ENCODE measurements at regions not wholly inside any gene's neighbourhood (a gene's known extent, or its start where the extent isn't known, plus 50 kb on each side); places are given as distances from the start of the nearest gene placed in this dataset.

DNA sequence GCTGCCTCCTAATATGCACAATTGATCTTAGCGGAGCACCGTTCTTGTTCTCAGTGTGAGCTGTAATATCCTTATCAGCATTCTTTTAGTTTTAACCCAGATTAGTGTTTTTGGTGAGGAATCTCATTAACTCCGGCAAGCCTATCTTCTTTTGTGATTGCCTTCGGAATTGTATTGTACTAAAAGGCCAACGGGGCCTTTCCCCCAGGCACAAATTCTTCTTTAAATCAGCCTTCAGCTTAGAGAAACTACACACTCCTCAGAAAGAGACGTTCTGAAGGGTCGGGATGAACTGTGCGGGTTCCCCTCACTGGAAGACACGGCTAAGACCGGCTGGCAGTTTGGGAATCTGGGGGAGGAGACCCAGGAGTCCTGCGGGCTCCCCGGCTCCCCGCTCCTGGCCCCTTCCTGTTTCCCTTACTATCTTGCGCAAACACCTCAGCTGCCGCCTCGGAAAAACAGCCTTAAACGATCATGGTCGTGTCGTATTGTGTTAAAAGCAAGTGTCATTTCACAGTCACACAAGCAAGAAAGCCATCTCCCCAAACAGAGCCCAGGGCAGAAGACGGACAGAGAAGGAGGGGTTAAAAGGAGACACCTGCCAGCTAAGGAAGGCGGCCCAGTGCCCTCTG is 353.1 kb upstream of the IRX2 start:
- peaks cover 95% of the 10 kb centered on the region for H3K4me1 ChIP-seq
- TF ChIP-seq Cebpa-rat (IDR thresholded peaks at IDR 0.05) = no peak
- peak overlapping the region; percentile 81 for H3K9ac ChIP-seq
- H3K9me3 ChIP-seq = no peaks in the 10 kb centered on the region
- no peaks in the 10 kb centered on the region for H4K20me1 ChIP-seq
- H3K4me3 ChIP-seq = peak overlapping the region; percentile 62
- H3K4me2 ChIP-seq = peak overlapping the region; percentile 86
- peaks cover 27% of the 10 kb centered on the region for H3K27me3 ChIP-seq
- no peaks in the 10 kb centered on the region for H3K36me3 ChIP-seq
- peak overlapping the region; percentile 92 for H3K27ac ChIP-seq

DNA sequence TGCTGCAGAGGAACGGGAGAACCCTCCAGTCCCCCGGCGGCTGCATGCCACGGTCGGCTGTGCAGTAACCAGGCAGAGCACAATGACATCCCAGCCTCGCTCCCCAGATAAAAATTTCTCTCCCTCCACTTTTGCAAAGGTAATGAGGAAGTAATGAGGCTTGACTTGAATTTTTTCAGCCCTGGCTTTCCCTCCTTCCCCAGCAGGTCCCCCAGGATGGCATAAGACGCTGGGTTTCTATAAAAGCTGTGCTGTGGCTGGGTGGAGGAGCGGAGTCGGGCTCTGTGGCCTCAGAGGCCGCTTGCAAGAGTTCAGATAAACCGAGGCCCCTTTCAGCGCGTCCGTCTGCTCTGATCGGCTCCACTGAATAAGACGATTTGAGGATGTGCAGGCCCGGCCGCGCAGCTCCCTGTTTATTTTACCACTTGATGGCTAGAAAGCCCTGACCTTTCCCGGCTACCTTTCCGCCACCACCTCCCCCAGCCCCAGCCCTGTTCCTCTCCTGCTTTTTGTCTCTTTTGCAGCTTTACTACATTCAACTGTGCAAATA is 351.9 kb upstream of the IRX2 start:
- H3K9ac ChIP-seq = peak overlapping the region; percentile 81
- no peaks in the 10 kb centered on the region for H4K20me1 ChIP-seq
- H3K4me2 ChIP-seq = peak overlapping the region; percentile 86
- no peak for TF ChIP-seq Cebpa-rat (IDR thresholded peaks at IDR 0.05)
- H3K36me3 ChIP-seq = no peaks in the 10 kb centered on the region
- H3K9me3 ChIP-seq = no peaks in the 10 kb centered on the region
- peak overlapping the region; percentile 92 for H3K27ac ChIP-seq
- H3K27me3 ChIP-seq = peaks cover 27% of the 10 kb centered on the region
- H3K4me1 ChIP-seq = peaks cover 93% of the 10 kb centered on the region
- H3K4me3 ChIP-seq = peak overlapping the region; percentile 62

DNA sequence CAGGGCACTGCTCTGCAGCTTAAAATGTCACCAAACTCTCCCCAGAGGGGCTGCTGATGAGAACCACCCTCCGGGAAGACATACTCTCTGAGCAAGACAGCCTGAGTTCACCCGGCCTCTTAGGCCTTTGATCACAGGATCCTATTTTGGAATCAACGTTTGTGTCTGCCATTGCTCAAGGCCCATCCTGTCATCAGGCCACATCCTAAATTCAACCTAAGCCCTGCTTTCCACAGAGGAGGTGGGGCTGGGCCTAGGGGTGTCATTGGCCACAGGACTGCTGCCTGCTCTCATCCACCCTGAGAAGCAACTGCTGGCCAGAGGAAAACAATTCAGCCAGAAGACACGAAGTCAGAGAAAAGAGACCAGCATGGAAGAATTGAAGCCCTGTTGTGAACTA is 351.1 kb upstream of the IRX2 start:
- Histone ChIP-seq H3K4me1 (peaks cover 85% of the 10 kb centered on the region), H3K27ac (peak overlapping the region; percentile 92), H3K4me3 (peak overlapping the region; percentile 62), H3K9me3 (no peaks in the 10 kb centered on the region), H3K4me2 (peak overlapping the region; percentile 86), H3K27me3 (peaks cover 27% of the 10 kb centered on the region), H3K36me3 (no peaks in the 10 kb centered on the region), H3K9ac (peak overlapping the region; percentile 81), H4K20me1 (no peaks in the 10 kb centered on the region)
- no peak for TF ChIP-seq Cebpa-rat (IDR thresholded peaks at IDR 0.05)

DNA sequence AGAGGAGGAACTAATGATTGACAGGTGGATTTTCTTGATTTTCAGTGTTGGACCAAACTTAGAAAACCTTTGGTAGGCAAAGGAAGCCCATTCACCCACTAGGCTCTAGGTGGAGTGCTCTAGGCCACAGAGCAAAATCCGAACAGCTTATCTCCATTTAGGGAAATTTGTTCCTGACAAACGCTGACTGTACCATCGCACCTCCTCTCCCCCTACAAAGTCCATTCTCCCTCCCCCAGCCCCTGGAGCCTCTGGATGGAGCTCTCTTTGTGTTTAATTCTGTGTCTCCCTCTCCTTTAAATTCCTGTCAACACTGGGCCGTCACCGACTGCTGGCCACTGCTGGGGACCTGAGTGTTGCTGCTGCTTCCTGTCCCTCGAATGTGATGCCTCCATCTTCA is 350.1 kb upstream of the IRX2 start:
- Histone ChIP-seq H3K4me3 (peak overlapping the region; percentile 62; the same call in 1 of the 2 replicates), H3K27ac (peak overlapping the region; percentile 92), H3K4me1 (peaks cover 75% of the 10 kb centered on the region), H3K36me3 (no peaks in the 10 kb centered on the region), H3K9me3 (no peaks in the 10 kb centered on the region), H4K20me1 (no peaks in the 10 kb centered on the region), H3K9ac (peak overlapping the region; percentile 81; the same call in 1 of the 2 replicates), H3K27me3 (peaks cover 27% of the 10 kb centered on the region), H3K4me2 (peak overlapping the region; percentile 86)
- TF ChIP-seq Cebpa-rat (IDR thresholded peaks at IDR 0.05) = no peak

DNA sequence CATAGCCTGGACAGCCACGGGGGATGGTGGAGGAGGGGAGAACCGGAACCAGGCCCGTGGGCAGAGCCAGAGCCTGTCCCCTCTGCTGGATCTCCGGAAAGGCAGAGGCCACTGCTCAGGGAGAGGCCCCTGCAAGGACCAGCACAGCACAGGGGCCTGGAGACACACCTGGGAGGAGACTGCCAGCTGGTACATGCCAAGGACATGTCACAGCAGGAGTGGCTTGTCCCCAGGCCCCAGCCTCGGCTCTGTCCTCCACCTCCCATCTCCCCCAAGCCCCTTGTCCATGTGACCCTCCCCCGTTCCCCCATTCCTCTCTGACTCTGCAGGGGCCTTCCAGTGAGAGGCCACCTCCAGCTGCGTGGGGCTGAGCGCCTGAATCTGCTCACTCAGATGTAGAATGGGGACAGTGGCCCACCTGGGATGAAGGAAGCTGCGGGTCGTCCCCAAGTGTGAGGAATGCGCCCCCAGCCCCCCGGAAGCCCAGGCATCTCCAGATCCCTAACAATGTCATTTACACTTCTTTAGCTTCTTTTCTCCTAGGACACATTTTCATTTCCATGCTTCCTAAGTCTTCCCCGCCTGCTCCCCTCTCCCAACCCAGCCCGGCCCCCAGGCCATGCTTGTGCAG is 349.6 kb upstream of the IRX2 start:
- Histone ChIP-seq H3K9me3 (no peaks in the 10 kb centered on the region), H3K27ac (peak overlapping the region; percentile 92), H3K9ac (peak overlapping the region; percentile 60; the same call in 1 of the 2 replicates), H3K36me3 (no peaks in the 10 kb centered on the region), H3K4me1 (peaks cover 71% of the 10 kb centered on the region), H3K4me3 (peak overlapping the region; percentile 20; the same call in 1 of the 2 replicates), H3K27me3 (peaks cover 26% of the 10 kb centered on the region), H4K20me1 (no peaks in the 10 kb centered on the region), H3K4me2 (peak overlapping the region; percentile 86)
- no peak for TF ChIP-seq Cebpa-rat (IDR thresholded peaks at IDR 0.05)

DNA sequence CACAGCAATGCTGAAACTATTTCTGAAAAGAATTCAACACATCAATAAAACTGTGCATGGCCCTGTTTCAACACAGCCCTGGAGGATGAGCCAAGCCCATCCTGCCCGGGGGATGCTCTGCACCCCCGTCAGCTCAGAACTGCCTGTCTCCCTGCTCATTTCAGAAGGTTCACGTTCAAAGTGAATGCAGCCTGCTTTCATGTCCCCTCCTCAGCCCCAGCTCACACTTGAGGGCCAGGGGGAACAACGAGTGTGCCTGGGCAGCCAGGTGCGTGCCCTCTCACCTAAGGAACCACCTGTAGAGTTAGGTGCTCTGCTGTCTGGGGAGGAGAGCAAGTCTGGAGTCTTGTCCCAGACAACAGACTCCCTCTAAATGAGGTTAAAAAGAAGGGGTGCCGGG is 348.5 kb upstream of the IRX2 start:
- Histone ChIP-seq H3K4me1 (peaks cover 61% of the 10 kb centered on the region), H3K9ac (no peak overlapping the region), H3K27ac (peak overlapping the region; percentile 92), H3K4me3 (no peak overlapping the region), H3K4me2 (peak overlapping the region; percentile 86), H4K20me1 (no peaks in the 10 kb centered on the region), H3K9me3 (no peaks in the 10 kb centered on the region), H3K27me3 (peaks cover 15% of the 10 kb centered on the region), H3K36me3 (no peaks in the 10 kb centered on the region)
- no peak for TF ChIP-seq Cebpa-rat (IDR thresholded peaks at IDR 0.05)

DNA sequence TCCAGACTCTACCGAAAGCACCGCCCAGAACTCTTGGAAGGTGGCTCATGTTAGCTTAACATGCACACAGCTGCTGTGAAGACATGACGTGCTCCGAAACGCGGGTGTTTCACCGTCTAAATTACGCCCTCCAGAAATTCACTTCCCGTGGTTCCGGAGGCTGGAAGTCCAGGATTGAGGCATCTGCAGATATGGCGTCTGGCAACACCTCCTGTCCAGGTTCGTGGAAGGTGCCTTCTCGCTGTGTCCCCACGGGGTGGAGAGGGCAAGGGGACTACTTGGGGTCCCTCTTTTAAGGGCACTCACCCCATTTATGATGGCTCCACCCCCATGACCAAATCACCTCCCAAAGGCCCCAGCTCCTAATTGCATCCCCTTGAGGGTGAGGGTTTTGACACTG is 348.0 kb upstream of the IRX2 start:
- peak overlapping the region; percentile 11; the same call in 1 of the 2 replicates for H3K27ac ChIP-seq
- no peak overlapping the region for H3K9ac ChIP-seq
- TF ChIP-seq Cebpa-rat (IDR thresholded peaks at IDR 0.05) = no peak
- peaks cover 11% of the 10 kb centered on the region for H3K27me3 ChIP-seq
- no peaks in the 10 kb centered on the region for H4K20me1 ChIP-seq
- H3K4me1 ChIP-seq = peaks cover 56% of the 10 kb centered on the region
- H3K9me3 ChIP-seq = no peaks in the 10 kb centered on the region
- H3K4me3 ChIP-seq = no peak overlapping the region
- H3K4me2 ChIP-seq = peak overlapping the region; percentile 86
- no peaks in the 10 kb centered on the region for H3K36me3 ChIP-seq

DNA sequence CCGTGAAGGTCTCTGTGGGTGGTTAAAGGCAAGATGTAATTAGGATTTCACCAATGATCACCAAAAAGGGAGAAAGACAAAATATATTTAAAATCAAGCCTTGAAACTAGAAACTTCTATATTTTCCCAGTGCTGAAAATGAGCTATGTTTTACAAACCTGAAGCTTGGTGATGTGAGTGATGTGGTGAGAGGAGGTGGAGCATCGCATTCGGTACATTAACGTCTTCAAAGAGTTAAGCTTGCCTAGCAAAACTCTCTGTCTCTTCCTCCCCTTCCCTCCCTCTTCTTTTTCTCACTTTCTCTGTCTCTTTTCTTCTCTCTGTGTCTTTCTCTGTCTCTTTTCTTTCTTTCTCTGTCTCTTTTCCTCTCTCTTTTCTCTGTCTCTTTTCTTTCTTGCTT is 347.3 kb upstream of the IRX2 start:
- H3K4me3 ChIP-seq = no peak overlapping the region
- no peaks in the 10 kb centered on the region for H3K9me3 ChIP-seq
- H3K4me1 ChIP-seq = peaks cover 51% of the 10 kb centered on the region
- H4K20me1 ChIP-seq = no peaks in the 10 kb centered on the region
- H3K27ac ChIP-seq = peak overlapping the region; percentile 11; the same call in 1 of the 2 replicates
- H3K9ac ChIP-seq = no peak overlapping the region
- TF ChIP-seq Cebpa-rat (IDR thresholded peaks at IDR 0.05) = no peak
- H3K27me3 ChIP-seq = peaks cover 4% of the 10 kb centered on the region; the same call in 1 of the 2 replicates
- H3K36me3 ChIP-seq = no peaks in the 10 kb centered on the region
- H3K4me2 ChIP-seq = peak overlapping the region; percentile 86; the same call in 1 of the 2 replicates

DNA sequence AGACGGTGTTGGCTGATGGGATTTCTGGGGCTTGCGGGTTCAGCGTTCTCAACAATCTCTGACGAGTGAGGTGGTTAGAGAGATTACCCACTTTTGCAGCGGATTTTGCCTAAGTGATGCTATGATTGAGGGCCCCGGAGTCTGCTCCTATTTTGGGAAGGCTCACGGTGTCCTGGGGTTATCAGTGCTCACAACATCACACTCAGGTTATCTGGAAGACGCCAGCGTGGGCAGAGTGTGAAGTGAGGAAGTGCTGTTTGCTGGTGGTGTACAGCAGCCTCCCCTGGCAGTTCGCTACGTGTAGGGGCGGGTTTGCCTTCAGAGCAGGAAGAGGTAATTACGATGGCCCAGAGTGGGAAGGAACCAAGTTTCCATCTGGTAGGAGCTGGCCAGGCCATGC is 341.2 kb upstream of the IRX2 start:
- Histone ChIP-seq H3K27ac (peak overlapping the region; percentile 48; the same call in 1 of the 2 replicates), H3K9me3 (no peaks in the 10 kb centered on the region)
- TF ChIP-seq Cebpa-rat (IDR thresholded peaks at IDR 0.05) = no peak

DNA sequence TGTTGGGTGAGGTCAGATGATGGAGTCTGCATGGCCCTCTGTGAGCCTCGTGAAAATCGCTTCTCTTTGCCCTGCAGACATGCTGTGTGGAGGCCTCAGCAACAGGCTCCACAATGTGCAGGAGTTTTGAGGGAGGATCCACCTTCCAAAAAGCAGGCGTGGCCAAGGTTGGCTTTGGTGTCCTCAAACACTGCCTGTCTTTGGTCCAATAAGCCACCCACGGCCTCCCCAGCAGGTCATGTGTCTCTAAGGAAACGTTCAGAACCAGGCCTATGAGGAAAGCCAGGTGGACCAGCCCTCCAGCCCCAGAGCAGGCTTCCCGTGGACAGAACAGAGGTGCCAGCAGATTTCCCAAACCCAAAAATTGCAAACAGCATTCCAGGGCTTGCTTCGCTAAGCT is 340.7 kb upstream of the IRX2 start:
- Histone ChIP-seq H3K9ac (no peak overlapping the region), H4K20me1 (no peaks in the 10 kb centered on the region), H3K4me2 (peak overlapping the region; percentile 49), H3K36me3 (no peaks in the 10 kb centered on the region), H3K27me3 (no peaks in the 10 kb centered on the region), H3K4me1 (peaks cover 37% of the 10 kb centered on the region), H3K27ac (peak overlapping the region; percentile 48; the same call in 1 of the 2 replicates), H3K9me3 (no peaks in the 10 kb centered on the region), H3K4me3 (no peak overlapping the region)
- no peak for TF ChIP-seq Cebpa-rat (IDR thresholded peaks at IDR 0.05)

More for the DNA sequence above, 341.2 kb upstream of the IRX2 start:
- H3K4me1 ChIP-seq = peaks cover 37% of the 10 kb centered on the region
- H3K4me3 ChIP-seq = no peak overlapping the region
- no peak overlapping the region for H3K9ac ChIP-seq
- no peaks in the 10 kb centered on the region for H3K36me3 ChIP-seq
- H4K20me1 ChIP-seq = no peaks in the 10 kb centered on the region
- H3K4me2 ChIP-seq = peak overlapping the region; percentile 49
- H3K27me3 ChIP-seq = no peaks in the 10 kb centered on the region

All from BLaER1 (cell line).